ENCODE measurements at regions not wholly inside any gene's neighbourhood (a gene's known extent, or its start where the extent isn't known, plus 50 kb on each side); places are given as distances from the start of the nearest gene placed in this dataset.

DNA sequence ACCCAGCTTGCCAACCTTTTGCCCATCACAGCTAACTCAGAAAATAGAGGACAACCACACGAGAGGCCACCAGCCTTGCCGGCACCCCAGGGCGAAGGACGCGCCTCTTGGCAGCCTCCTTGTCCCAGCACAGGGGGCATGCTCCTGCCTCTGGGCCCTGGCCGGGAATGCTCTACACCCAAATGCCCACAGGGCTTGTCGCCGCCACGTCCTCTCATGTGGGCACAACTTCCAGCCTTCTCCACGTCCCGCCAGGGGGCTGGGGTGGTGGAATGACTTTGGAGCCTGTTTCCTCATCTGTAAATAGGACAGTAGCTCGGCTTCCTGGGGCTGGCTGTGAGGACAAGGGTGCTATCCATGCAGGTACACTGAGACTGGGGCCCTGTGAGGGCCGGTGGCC, 152.4 kb upstream of the MLN start:
- Histone ChIP-seq H3K4me1 (ENCODE audit: control insufficient read depth in 1 of 2, insufficient read depth in 2 of 2, low read length in 2 of 2) (peaks cover 0 to 13% of the 10 kb centered on the region in 2 experiments; a peak in 2 of 4 replicates), H3K27me3 (ENCODE audit: insufficient read depth, low read length) (0 out of 2 replicates have a peak, but pooled peaks cover 4% of the 10 kb centered on the region), H3K4me3 (replicated peaks in 1 of 2; ENCODE audit: low read depth in 1 of 2, low read length in 2 of 2) (no peak overlapping the region), H3K36me3 (ENCODE audit: control insufficient read depth in 1 of 2, insufficient read depth in 2 of 2, low read length in 2 of 2) (no peaks in the 10 kb centered on the region), H3K9me3 (ENCODE audit: control insufficient read depth in 1 of 2, insufficient read depth in 1 of 2, low read depth in 1 of 2, low read length in 2 of 2) (no peaks in the 10 kb centered on the region), H4K20me1 (ENCODE audit: insufficient read depth) (no peaks in the 10 kb centered on the region), H3K9ac (ENCODE audit: low read length) (no peak overlapping the region), H3K4me2 (ENCODE audit: low read length) (no peak overlapping the region), H3K9me2 (ENCODE audit: insufficient read depth) (no peaks in the 10 kb centered on the region), H2AFZ (ENCODE audit: low read depth, low read length, poor library complexity, severe bottlenecking) (no peak overlapping the region), H3K27ac (ENCODE audit: low read depth, low read length) (no peak overlapping the region), H3K79me2 (ENCODE audit: insufficient read depth, low read length) (no peaks in the 10 kb centered on the region)
- ChIA-PET POLR2A (no interaction called here), CTCF (no interaction called here), RAD21 (ENCODE audit: low non-redundant PET in 1 of 2, low total read pairs in 2 of 2, uncharacterized antibody in 2 of 2, unreplicated experiment in 2 of 2) (no interaction called here)
- no peak for TF ChIP-seq POLR2A (IDR thresholded peaks at IDR 0.05; ENCODE audit: borderline replicate concordance, extremely low read depth, insufficient read depth, insufficient read length)
- no peak for TF ChIP-seq JUND (IDR thresholded peaks at IDR 0.05)
- TF ChIP-seq TCF7L2 (IDR thresholded peaks at IDR 0.05; ENCODE audit: borderline replicate concordance, extremely low read depth, insufficient read depth, insufficient read length): no peak
- TF ChIP-seq, protein P1, sequence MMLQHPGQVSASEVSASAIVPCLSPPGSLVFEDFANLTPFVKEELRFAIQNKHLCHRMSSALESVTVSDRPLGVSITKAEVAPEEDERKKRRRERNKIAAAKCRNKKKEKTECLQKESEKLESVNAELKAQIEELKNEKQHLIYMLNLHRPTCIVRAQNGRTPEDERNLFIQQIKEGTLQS (IDR thresholded peaks at IDR 0.05): no peak
- no peak for TF ChIP-seq ELF1 (IDR thresholded peaks at IDR 0.05; ENCODE audit: borderline replicate concordance, low read depth)
- no peak for TF ChIP-seq EZH2phosphoT487 (IDR thresholded peaks at IDR 0.05; ENCODE audit: borderline replicate concordance)
- no peak for TF ChIP-seq SP1 (IDR thresholded peaks at IDR 0.05; ENCODE audit: low read depth)
- no peak for TF ChIP-seq YY1 (IDR thresholded peaks at IDR 0.05; ENCODE audit: extremely low read depth, insufficient replicate concordance, low read depth, low read length)
- no peak for TF ChIP-seq FOSL1 (IDR thresholded peaks at IDR 0.05; ENCODE audit: low read depth)
- TF ChIP-seq, protein P2, sequence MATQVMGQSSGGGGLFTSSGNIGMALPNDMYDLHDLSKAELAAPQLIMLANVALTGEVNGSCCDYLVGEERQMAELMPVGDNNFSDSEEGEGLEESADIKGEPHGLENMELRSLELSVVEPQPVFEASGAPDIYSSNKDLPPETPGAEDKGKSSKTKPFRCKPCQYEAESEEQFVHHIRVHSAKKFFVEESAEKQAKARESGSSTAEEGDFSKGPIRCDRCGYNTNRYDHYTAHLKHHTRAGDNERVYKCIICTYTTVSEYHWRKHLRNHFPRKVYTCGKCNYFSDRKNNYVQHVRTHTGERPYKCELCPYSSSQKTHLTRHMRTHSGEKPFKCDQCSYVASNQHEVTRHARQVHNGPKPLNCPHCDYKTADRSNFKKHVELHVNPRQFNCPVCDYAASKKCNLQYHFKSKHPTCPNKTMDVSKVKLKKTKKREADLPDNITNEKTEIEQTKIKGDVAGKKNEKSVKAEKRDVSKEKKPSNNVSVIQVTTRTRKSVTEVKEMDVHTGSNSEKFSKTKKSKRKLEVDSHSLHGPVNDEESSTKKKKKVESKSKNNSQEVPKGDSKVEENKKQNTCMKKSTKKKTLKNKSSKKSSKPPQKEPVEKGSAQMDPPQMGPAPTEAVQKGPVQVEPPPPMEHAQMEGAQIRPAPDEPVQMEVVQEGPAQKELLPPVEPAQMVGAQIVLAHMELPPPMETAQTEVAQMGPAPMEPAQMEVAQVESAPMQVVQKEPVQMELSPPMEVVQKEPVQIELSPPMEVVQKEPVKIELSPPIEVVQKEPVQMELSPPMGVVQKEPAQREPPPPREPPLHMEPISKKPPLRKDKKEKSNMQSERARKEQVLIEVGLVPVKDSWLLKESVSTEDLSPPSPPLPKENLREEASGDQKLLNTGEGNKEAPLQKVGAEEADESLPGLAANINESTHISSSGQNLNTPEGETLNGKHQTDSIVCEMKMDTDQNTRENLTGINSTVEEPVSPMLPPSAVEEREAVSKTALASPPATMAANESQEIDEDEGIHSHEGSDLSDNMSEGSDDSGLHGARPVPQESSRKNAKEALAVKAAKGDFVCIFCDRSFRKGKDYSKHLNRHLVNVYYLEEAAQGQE (IDR thresholded peaks at IDR 0.05; ENCODE audit: low read depth): no peak
- TF ChIP-seq, protein P3, sequence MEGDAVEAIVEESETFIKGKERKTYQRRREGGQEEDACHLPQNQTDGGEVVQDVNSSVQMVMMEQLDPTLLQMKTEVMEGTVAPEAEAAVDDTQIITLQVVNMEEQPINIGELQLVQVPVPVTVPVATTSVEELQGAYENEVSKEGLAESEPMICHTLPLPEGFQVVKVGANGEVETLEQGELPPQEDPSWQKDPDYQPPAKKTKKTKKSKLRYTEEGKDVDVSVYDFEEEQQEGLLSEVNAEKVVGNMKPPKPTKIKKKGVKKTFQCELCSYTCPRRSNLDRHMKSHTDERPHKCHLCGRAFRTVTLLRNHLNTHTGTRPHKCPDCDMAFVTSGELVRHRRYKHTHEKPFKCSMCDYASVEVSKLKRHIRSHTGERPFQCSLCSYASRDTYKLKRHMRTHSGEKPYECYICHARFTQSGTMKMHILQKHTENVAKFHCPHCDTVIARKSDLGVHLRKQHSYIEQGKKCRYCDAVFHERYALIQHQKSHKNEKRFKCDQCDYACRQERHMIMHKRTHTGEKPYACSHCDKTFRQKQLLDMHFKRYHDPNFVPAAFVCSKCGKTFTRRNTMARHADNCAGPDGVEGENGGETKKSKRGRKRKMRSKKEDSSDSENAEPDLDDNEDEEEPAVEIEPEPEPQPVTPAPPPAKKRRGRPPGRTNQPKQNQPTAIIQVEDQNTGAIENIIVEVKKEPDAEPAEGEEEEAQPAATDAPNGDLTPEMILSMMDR (IDR thresholded peaks at IDR 0.05 in 2 of 3, conservative IDR thresholded peaks at IDR 0.05 in 1 of 3; ENCODE audit: borderline replicate concordance in 1 of 3, insufficient read depth in 1 of 3, low read depth in 2 of 3, low read length in 2 of 3): no peak
- no peak for TF ChIP-seq ZNF274 (IDR thresholded peaks at IDR 0.05; ENCODE audit: low read depth, low read length)
- no peak for TF ChIP-seq ZFX (IDR thresholded peaks at IDR 0.05)
- TF ChIP-seq CEBPB (IDR thresholded peaks at IDR 0.05; ENCODE audit: low read depth): no peak
- TF ChIP-seq, protein P4, sequence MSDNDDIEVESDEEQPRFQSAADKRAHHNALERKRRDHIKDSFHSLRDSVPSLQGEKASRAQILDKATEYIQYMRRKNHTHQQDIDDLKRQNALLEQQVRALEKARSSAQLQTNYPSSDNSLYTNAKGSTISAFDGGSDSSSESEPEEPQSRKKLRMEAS (IDR thresholded peaks at IDR 0.05): no peak
- no peak for TF ChIP-seq EZH2 (IDR thresholded peaks at IDR 0.05)
- no peak for TF ChIP-seq SRF (IDR thresholded peaks at IDR 0.05; ENCODE audit: low read depth)
- TF ChIP-seq CBX3 (IDR thresholded peaks at IDR 0.05; ENCODE audit: low read depth): no peak
- TF ChIP-seq SIN3A (IDR thresholded peaks at IDR 0.05; ENCODE audit: low read depth): no peak
- no peak for TF ChIP-seq RAD21 (IDR thresholded peaks at IDR 0.05; ENCODE audit: low read depth)
- no peak for ATAC-seq
- intact Hi-C loops (cut with micrococcal nuclease): no loop called here
- no TSS peak for BruUV-seq (replicated peaks)
- DNase-seq (ENCODE audit: low read depth, low spot score): no peak

Data from HCT116 (cell line).